HuH-7 (cell line): ENCODE measurements at regions not wholly inside any gene's neighbourhood (a gene's known extent, or its start where the extent isn't known, plus 50 kb on each side); places are given as distances from the start of the nearest gene placed in this dataset.

Experiments used
- DNase-seq: peaks from one replicate; pipeline ENCODE4 v3.0.0; 2011; ENCODE audit warnings: low spot score

- DNase-seq = no peak
These were observed 131.4 kb upstream of the SLC1A4 start for GRCh38 chr2:64857581-64858471.

- no peak for DNase-seq
These were observed 130.5 kb upstream of the SLC1A4 start for GRCh38 chr2:64858541-64859311.

- DNase-seq = peak; percentile 89
These were observed 129.6 kb upstream of the SLC1A4 start for GRCh38 chr2:64859312-64860212.

- no peak for DNase-seq
These were observed 128.8 kb upstream of the SLC1A4 start for GRCh38 chr2:64860276-64860885.

GRCh38 chr2:64860936-64861335 is 128.3 kb upstream of the SLC1A4 start:
- no peak for DNase-seq

- no peak for DNase-seq
These were observed 127.5 kb upstream of the SLC1A4 start for GRCh38 chr2:64861452-64862397.

GRCh38 chr2:64862623-64863022 is 126.6 kb upstream of the SLC1A4 start:
- no peak for DNase-seq

- no peak for DNase-seq
These were observed 125.9 kb upstream of the SLC1A4 start for GRCh38 chr2:64863097-64863820.

- DNase-seq = peak; percentile 91
These were observed 123.9 kb upstream of the SLC1A4 start for GRCh38 chr2:64865073-64865830.

- DNase-seq = no peak
These were observed 123.3 kb upstream of the SLC1A4 start for GRCh38 chr2:64865831-64866345.

GRCh38 chr2:64866797-64867196 is 122.4 kb upstream of the SLC1A4 start:
- no peak for DNase-seq

- DNase-seq = no peak
These were observed 121.8 kb upstream of the SLC1A4 start for GRCh38 chr2:64867253-64867996.

- DNase-seq = no peak
These were observed 120.1 kb upstream of the SLC1A4 start for GRCh38 chr2:64869126-64869525.

- peak; percentile 90 for DNase-seq
These were observed 115.7 kb upstream of the SLC1A4 start for GRCh38 chr2:64873472-64873924.

GRCh38 chr2:64874593-64874992 is 114.6 kb upstream of the SLC1A4 start:
- DNase-seq = no peak

- DNase-seq = no peak
These were observed 113.8 kb upstream of the SLC1A4 start for GRCh38 chr2:64875368-64875767.

- no peak for DNase-seq
These were observed 113.0 kb upstream of the SLC1A4 start for GRCh38 chr2:64876137-64876647.

- DNase-seq = no peak
These were observed 109.5 kb upstream of the SLC1A4 start for GRCh38 chr2:64879745-64880144.
